GM12874 (cell line): ENCODE measurements at regions not wholly inside any gene's neighbourhood (a gene's known extent, or its start where the extent isn't known, plus 50 kb on each side); places are given as distances from the start of the nearest gene placed in this dataset.

Experiments
- TF ChIP-seq, protein P1 (sequence below): IDR thresholded peaks from 2 replicates; pipeline ENCODE4 v1.5.1; 2011; ENCODE audit warnings: low read depth, mild to moderate bottlenecking, control low read depth, low read length, moderate library complexity; ENCODE audit not compliant: insufficient read depth

GRCh38 chr6:16019462-16019861 lies 109.4 kb upstream of the MYLIP start:
- TF ChIP-seq, protein P1, sequence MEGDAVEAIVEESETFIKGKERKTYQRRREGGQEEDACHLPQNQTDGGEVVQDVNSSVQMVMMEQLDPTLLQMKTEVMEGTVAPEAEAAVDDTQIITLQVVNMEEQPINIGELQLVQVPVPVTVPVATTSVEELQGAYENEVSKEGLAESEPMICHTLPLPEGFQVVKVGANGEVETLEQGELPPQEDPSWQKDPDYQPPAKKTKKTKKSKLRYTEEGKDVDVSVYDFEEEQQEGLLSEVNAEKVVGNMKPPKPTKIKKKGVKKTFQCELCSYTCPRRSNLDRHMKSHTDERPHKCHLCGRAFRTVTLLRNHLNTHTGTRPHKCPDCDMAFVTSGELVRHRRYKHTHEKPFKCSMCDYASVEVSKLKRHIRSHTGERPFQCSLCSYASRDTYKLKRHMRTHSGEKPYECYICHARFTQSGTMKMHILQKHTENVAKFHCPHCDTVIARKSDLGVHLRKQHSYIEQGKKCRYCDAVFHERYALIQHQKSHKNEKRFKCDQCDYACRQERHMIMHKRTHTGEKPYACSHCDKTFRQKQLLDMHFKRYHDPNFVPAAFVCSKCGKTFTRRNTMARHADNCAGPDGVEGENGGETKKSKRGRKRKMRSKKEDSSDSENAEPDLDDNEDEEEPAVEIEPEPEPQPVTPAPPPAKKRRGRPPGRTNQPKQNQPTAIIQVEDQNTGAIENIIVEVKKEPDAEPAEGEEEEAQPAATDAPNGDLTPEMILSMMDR = no peak

- TF ChIP-seq, protein P1 = no peak
Measured at GRCh38 chr6:16018626-16019025, 110.3 kb upstream of the MYLIP start.

- TF ChIP-seq, protein P1 = no peak
Measured at GRCh38 chr6:16007146-16007545, 121.7 kb upstream of the MYLIP start.

GRCh38 chr6:16006681-16007080 lies 122.2 kb upstream of the MYLIP start:
- TF ChIP-seq, protein P1 = no peak

DNA sequence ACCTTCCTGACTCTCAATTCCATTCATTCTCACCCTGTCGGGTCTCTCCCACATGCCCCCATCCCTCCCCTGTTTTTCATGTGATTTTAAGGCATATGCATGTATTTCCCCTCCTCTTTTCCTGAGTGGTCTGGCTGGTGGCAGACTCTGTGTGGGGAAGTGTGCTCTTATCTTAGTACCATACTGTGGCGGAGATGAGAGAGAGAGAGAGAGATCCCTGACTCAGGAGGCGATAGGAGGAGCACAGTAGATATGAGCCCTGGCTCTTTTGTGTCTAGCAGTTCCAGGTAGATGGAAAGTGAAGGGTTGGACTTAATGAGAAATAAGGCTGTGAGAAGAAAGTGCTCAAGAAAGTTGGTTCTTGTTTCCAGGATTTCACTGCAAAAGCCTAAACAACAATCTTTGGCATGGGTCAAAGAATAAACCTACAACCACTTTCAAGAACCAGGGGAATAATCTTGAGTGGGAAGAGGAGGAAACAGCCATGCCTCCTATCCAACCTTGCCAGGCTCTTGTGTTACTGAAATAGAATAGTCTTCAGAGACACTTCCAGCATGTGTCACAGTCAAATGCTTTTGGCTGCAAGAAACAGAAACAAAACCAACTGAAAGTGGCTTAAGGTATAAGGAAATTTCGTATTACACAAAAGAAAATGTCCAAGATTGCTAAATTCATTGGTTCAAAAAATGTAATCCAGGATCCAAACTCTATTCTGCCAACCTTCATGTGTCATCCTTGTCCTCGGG lies 123.8 kb upstream of the MYLIP start:
- TF ChIP-seq, protein P1 = no peak

DNA sequence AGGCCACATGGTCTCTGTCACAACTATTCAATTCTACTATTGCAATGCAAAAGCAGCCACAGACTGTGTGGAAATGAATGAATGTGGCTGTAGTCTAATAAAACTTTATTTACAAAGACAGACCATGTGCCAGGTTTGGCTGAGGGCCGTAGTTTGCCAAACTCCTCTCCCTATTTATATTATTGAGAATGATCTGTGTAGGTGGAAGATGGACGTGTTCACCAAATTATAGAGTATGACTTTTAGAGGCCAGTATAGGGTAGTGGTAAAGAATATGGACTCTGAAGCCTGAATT lies 125.7 kb upstream of the MYLIP start:
- TF ChIP-seq, protein P1 = no peak

DNA sequence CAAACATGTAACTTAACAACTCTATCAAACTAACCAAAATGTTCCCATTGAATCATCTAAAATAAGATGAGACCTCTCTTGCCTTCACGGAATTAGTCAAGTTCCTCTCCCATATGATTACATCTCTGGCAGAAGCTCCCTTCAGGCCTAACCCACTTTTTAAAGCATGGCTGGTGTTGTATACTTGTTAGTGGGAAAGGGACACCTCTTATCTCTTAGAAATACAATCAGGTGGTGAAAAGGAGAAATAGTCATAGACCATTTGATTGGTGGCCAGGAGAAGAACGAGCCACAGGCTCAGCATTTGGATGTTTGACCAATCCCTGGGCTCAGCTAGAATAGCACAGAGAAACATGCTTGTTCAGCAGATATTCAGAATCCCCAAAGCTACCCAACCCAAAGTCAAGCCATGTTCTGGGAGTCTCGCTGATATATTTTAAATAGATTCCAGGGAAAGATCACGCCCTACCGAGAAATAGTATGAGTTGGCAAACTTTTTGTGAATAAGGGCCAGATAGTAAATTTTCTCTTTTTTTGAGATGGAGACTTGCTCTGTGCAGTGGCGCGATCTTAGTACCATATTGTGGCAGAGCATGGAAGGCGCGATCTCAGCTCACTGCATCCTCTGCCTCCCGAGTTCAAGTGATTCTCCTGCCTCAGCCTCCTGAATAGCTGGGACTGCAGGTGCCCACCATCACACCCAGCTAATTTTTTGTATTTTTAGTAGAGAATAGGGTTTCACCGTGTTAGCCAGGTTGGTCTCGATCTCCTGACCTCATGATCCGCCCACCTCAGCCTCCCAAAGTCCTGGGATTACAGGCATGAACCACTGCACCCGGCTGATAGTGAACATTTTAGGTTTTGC lies 126.3 kb upstream of the MYLIP start:
- TF ChIP-seq, protein P1 = no peak
